Glutamatergic neuron (in vitro differentiated cells): ENCODE measurements at regions not wholly inside any gene's neighbourhood (a gene's known extent, or its start where the extent isn't known, plus 50 kb on each side); places are given as distances from the start of the nearest gene placed in this dataset.
"Not testable (repeated sequence)": the region's sequence is repeated elsewhere in the genome, so short reads cannot be mapped to it uniquely, and the experiment has no call there.

Source experiments
- DNase-seq: peaks from one replicate; pipeline ENCODE4 v3.0.0; 2022
- H3K27ac Mint-ChIP-seq: one replicate; pipeline ENCODE4 v1.8.0; 2020; ENCODE audit warnings: mild to moderate bottlenecking, mixed read lengths, inconsistent platforms; ENCODE audit not compliant: unreplicated experiment
- H3K27me3 Mint-ChIP-seq: one replicate; pipeline ENCODE4 v1.8.0; 2020; ENCODE audit warnings: mild to moderate bottlenecking, moderate library complexity, mixed read lengths, inconsistent platforms; ENCODE audit not compliant: unreplicated experiment
- H3K36me3 Mint-ChIP-seq: one replicate; pipeline ENCODE4 v1.8.0; 2020; ENCODE audit warnings: mild to moderate bottlenecking, mixed read lengths, inconsistent platforms; ENCODE audit not compliant: unreplicated experiment
- H3K4me1 Mint-ChIP-seq: one replicate; pipeline ENCODE4 v1.8.0; 2020; ENCODE audit warnings: mild to moderate bottlenecking, low read depth, mixed read lengths, inconsistent platforms; ENCODE audit not compliant: unreplicated experiment
- H3K4me3 Mint-ChIP-seq: one replicate; pipeline ENCODE4 v1.8.0; 2020; ENCODE audit warnings: mild to moderate bottlenecking, mixed read lengths, inconsistent platforms; ENCODE audit not compliant: unreplicated experiment
- H3K9me3 Mint-ChIP-seq: one replicate; pipeline ENCODE4 v1.8.0; 2020; ENCODE audit warnings: mild to moderate bottlenecking, moderate library complexity, mixed read lengths, inconsistent platforms; ENCODE audit not compliant: unreplicated experiment
- TF ChIP-seq, protein P1 (sequence below): fragments of 200-600 bp; sonication (generic); IDR thresholded peaks from one replicate; pipeline ENCODE4 v1.5.0; 2021; ENCODE audit not compliant: partially characterized antibody, unreplicated experiment

DNA sequence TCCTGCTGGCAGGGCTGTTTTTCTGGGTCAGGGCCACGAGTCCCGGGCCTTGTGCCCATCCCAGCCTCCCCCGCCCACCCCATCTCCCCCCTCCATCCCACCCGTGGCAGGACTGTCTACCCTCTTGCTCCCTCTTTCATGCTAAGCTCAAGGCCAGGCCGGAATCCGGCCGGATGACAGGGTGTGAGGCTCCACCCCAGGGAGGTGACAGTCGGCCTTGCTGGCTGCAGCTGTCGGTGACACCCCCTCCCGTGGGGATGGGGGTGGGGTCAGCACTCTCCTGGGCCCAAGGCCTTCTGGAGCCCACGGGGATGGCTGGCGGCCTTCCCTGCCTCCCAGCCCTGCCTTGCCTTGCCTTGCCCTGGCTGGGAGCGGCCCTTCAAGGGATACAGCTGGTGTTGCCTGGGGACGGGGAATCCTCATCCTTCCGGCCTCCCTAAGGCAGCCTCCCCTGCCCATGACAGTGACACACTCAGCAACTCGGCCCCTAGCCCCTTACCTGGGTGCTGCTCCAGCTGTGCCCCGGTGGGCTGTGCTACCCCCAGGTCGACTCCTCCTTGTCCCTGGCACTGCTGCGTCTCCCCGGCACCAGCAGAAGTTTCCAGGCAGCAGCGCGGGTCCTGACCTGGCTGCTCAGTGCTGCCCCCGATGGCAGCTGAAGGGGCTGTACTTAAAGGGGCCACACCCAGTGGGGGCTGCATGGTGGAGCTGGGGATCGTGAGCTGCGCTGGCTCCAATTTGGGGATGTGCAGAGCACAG, 303.9 kb downstream of the CCDC74A start:
- H3K9me3 Mint-ChIP-seq, H3K36me3 Mint-ChIP-seq, H3K4me1 Mint-ChIP-seq, H3K4me3 Mint-ChIP-seq, H3K27ac Mint-ChIP-seq, H3K27me3 Mint-ChIP-seq: not testable (repeated sequence)
- peak; percentile 44 for DNase-seq
- TF ChIP-seq, protein P1, sequence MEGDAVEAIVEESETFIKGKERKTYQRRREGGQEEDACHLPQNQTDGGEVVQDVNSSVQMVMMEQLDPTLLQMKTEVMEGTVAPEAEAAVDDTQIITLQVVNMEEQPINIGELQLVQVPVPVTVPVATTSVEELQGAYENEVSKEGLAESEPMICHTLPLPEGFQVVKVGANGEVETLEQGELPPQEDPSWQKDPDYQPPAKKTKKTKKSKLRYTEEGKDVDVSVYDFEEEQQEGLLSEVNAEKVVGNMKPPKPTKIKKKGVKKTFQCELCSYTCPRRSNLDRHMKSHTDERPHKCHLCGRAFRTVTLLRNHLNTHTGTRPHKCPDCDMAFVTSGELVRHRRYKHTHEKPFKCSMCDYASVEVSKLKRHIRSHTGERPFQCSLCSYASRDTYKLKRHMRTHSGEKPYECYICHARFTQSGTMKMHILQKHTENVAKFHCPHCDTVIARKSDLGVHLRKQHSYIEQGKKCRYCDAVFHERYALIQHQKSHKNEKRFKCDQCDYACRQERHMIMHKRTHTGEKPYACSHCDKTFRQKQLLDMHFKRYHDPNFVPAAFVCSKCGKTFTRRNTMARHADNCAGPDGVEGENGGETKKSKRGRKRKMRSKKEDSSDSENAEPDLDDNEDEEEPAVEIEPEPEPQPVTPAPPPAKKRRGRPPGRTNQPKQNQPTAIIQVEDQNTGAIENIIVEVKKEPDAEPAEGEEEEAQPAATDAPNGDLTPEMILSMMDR = peak; percentile 38

DNA sequence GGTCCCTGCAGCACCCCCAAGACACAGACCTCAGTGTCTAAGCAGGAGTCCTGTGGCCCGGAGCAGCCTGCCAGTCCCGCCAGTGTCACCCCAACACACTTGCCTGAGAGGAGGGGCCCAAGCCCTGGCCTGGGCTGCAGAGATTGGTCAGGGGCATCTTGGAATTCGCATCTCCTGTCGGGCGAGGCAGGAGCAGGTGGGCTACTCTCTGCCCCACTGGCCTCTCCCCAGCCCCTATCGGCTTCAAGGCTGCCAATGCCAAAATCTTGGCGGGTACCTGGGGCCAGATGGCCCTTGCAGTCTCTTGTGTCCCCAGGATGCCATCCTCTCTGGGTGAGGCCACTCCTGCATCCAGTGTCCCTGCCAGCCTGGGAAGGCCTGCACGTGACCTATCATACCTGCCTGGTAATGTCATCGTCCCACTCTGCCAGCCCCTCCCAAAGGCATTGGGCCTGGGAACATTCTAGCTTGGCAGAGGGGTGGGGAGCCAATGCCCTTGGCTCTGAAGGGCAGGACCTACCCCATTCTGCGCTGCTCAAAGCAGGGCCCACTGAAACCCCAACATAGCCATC, 304.6 kb downstream of the CCDC74A start:
- H3K27me3 Mint-ChIP-seq, H3K9me3 Mint-ChIP-seq, H3K36me3 Mint-ChIP-seq, H3K4me3 Mint-ChIP-seq, H3K27ac Mint-ChIP-seq, DNase-seq, H3K4me1 Mint-ChIP-seq: not testable (repeated sequence)

DNA sequence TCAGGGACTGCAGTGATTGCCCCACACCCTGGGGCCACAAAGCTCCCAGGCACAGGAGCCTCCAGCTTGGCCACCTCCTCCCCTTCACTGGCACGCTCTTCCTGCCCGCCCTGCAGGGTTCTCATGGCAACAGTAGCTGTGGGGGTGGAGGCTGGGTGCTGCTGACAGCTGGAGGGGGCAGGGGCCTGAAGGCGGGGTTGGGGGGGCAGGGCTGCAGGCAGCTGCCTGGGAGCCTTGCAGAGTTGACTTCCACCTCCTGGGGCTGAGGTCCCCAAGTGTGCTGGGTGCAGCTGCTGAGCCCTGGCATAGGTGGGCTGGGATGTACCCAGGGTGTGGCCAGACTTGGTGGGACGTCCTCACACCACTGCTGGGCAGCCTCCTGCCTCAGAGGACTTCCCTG, 305.2 kb downstream of the CCDC74A start:
- not testable (repeated sequence) for H3K4me3 Mint-ChIP-seq, H3K9me3 Mint-ChIP-seq, H3K4me1 Mint-ChIP-seq, DNase-seq, H3K27ac Mint-ChIP-seq, H3K27me3 Mint-ChIP-seq, H3K36me3 Mint-ChIP-seq

DNA sequence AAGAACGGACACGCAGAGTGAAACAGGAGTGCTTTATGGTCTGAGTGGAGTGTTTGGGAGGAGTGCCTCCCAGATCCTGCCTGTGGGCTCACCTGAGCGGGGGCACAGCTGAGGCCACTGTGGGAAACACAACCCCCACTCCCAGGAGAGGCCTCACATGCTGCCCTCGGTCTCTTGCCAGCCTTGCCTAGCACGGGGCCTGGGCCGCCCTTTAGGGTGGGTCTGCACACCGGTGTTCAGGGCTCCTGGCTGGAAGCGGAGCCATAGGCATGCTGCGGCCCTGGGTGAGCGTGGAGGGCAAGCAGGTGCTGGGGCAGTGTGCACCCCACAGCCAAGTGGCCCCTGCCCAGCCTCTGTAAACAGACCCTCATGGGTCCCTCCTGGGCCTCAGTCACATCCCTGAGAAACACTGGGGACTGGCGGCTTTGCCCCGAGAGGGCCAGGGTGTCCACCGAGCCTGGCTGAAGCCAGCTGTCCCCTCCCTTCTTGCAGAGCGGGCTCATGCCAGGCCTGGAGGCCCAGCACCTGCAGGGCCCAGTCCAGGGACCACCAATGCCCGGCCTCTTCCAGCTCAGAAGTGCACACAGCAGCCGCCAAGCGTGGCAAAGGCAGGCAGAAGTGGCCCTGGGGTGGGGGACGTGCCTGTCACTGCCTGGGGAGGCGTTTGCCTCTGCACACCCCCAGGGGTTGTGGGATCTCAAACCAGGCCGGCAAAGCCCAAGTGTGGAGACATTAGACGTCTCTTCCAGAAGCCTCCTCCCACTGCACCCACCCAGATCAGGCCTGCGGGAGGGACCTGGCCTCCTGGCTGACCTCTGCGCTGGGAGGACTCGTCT, 305.9 kb downstream of the CCDC74A start:
- H3K4me1 Mint-ChIP-seq, H3K27me3 Mint-ChIP-seq, H3K9me3 Mint-ChIP-seq, DNase-seq, H3K27ac Mint-ChIP-seq, H3K36me3 Mint-ChIP-seq, H3K4me3 Mint-ChIP-seq: not testable (repeated sequence)

DNA sequence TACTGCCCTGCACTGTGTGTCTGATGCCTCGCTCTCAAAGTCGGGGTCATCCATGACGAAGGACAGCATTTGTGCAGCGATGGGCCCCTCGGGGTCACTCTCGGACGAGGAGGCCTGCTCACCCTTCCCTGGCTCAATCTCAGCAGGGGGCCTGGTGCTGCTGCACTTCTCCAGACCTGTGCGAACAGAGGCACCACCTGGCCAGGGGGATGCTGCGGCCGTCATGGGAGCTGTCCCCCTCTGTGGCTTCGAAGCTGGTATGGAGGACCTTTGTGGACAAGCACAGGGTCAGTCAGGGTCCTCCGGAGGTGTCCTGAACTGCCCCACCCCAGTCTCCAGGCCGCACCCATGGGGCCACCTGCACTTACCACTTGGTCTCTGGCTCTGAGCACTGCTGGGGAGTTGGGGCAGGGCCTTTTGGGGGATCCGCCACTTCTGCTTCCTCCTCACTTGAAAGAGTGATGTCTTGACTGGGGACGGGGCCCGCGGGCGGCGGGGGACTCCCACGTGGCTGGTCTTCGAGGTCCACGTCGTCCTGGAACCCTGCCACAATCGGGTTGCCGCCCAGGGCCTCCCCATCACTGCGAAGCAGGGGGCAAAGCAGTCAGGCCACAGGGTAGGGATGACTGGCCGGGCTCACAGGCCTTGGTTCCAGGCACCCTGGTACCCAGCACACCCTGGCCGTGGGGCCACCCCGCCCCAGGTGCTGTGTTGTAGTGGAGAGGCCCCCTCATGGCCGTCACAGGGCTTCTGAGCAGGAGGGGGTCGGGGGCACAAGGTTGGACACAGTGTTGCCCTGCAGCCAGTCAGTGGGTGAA, 306.7 kb downstream of the CCDC74A start:
- H3K4me3 Mint-ChIP-seq, H3K36me3 Mint-ChIP-seq, H3K27ac Mint-ChIP-seq, DNase-seq, H3K4me1 Mint-ChIP-seq, H3K9me3 Mint-ChIP-seq, H3K27me3 Mint-ChIP-seq: not testable (repeated sequence)

DNA sequence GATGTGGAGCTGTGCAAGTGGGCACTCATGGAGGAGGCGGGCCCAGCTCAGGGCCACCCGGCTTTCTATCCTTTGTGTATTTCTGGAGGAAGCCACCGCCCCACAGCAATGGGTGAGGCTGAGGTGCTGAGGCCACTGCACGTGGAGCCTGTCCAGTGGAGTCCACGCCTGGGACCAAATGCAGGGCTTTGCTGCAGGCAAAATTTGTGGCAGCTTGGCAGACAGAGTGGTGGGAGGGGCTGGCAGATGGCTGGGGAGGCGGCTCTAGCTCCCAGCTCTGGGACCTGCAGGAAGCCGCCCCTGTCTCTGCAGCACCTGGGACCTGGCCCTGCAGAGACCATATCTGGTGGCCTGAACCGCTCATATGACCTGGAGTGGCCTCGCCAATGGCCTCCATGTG, 307.3 kb downstream of the CCDC74A start:
- not testable (repeated sequence) for H3K27me3 Mint-ChIP-seq, H3K4me3 Mint-ChIP-seq, H3K36me3 Mint-ChIP-seq, DNase-seq, H3K27ac Mint-ChIP-seq, H3K9me3 Mint-ChIP-seq, H3K4me1 Mint-ChIP-seq

DNA sequence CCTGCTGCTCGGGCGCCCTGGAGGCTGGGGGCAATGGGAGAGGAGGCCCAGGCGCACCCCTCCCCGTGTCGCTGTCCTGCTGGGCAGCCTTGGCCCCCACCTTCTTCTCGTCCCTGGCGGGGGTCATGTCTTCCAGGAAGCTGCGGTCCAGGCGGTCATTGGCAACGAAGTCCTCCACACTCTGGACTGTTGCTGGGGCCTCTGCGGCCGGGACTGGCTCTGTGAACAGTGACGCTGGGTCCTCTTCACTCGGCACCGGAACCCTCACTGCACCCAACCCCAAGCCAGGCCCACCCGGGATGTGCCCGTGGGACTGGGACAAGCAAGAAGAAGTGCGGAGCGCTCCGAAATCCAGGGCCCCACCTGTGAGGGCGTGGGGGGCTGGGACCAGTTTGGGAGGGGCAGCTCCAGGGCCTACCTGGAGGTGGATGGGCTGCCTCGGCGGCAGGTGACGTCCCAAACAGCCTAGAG, 308.0 kb downstream of the CCDC74A start:
- Mint-ChIP-seq H3K27ac (no peak overlapping the region), H3K4me1 (peaks cover 8% of the 10 kb centered on the region), H3K9me3 (no peaks in the 10 kb centered on the region), H3K27me3 (peaks cover 3% of the 10 kb centered on the region), H3K36me3 (no peaks in the 10 kb centered on the region), H3K4me3 (no peak overlapping the region)
- no peak for DNase-seq
- TF ChIP-seq, protein P1 = no peak

DNA sequence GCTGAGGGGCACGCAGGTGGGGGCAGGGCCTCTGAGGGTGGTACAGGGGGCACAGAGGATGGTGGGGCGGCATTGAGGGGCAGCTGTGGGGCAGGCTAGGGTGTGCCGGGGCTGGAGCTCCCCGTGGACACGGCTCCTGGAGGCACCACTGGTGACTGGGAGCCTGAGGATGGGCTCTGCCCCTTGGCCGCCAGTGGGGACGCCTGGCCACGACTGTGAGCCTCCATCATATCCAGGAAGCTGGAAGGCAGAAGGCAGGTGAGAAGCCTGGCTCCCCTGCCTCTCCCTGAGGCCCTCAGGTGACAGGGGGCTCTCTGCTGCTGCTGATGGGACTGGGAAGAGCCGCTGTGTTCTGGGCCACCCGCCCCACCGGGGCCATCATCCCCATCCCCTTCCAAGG, 308.4 kb downstream of the CCDC74A start:
- not testable (repeated sequence) for H3K4me1 Mint-ChIP-seq, H3K27ac Mint-ChIP-seq, H3K27me3 Mint-ChIP-seq, H3K36me3 Mint-ChIP-seq, DNase-seq, H3K4me3 Mint-ChIP-seq, H3K9me3 Mint-ChIP-seq

DNA sequence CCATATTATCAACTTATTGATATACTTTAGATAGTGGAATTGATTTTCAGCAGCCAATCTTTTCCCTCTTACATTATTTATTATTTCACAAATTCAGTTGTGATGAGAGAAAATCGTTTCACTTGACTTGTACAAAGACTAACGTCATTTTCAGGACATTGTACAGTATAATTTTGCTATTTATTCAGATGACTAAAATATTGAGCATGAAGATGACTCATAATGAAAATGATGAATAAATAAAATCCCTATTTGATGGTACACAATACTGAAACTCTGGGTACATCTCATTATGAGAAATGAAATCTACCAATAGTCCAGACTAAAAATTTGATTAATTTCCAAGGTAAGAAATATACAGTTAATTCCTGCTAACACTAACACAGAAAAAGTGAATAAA, 316.4 kb downstream of the CCDC74A start:
- H3K27ac Mint-ChIP-seq, H3K4me1 Mint-ChIP-seq, DNase-seq, H3K36me3 Mint-ChIP-seq, H3K9me3 Mint-ChIP-seq, H3K4me3 Mint-ChIP-seq, H3K27me3 Mint-ChIP-seq: not testable (repeated sequence)

DNA sequence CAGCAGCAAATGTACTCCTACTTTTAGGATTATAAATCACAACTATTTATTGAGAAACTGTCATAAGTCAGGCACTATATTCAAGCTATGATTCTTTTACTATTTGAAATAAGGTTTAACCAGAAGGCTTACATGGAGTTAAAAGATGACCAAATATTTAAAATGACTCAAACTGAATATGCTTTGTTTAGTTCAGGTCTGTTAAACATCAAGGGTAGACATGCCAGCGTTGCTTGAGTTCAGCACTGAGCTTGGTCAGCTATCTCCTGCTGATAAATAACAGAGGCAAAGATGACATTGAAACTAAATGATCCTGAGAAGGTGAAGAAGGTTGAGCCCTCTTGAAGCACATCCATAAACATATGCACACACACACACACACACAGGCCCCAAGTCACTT, 305.6 kb downstream of the ANKRD30BL start:
- not testable (repeated sequence) for H3K9me3 Mint-ChIP-seq, H3K4me3 Mint-ChIP-seq, H3K4me1 Mint-ChIP-seq, H3K27ac Mint-ChIP-seq, H3K36me3 Mint-ChIP-seq, DNase-seq, H3K27me3 Mint-ChIP-seq
